ENCODE measurements at regions not wholly inside any gene's neighbourhood (a gene's known extent, or its start where the extent isn't known, plus 50 kb on each side); places are given as distances from the start of the nearest gene placed in this dataset.

- TF ChIP-seq CTCF (IDR thresholded peaks at IDR 0.05) (no peak), POLR2A (IDR thresholded peaks at IDR 0.05) (no peak)
Observed at GRCh38 chr5:107170620-107171019, 500.1 kb downstream of the EFNA5 start.

Data from right lobe of liver (tissue), 4 donors.